Activated CD4-positive, alpha-beta memory T cell treated with anti-CD3 and anti-CD28 coated beads, Interleukin-2, amount 10 ng/mL, durations not matched to agents 7 days and 5 days (primary cell): ENCODE measurements at regions not wholly inside any gene's neighbourhood (a gene's known extent, or its start where the extent isn't known, plus 50 kb on each side); places are given as distances from the start of the nearest gene placed in this dataset.
A peak's percentile ranks its signal among the peaks of the same experiment; 100 is the strongest.

Experiments used
- CTCF ChIA-PET: fragments of 350-600 bp; sonication (Branson Sonifier 250); formaldehyde crosslinking; loops from one replicate; lab custom pipeline; 2021; ENCODE audit warnings: antibody characterized with exemption, inconsistent platforms; lab: Charles Lee
- POLR2A ChIA-PET: fragments of 350-600 bp; sonication (Branson Sonifier 250); formaldehyde crosslinking; loops from one replicate; lab custom pipeline; 2021; ENCODE audit warnings: antibody characterized with exemption; lab: Charles Lee
- DNase-seq: peaks from one replicate; pipeline ENCODE4 v3.0.0-alpha.2; 2020
- H3K27ac Mint-ChIP-seq: one replicate; pipeline ENCODE4 v1.8.0; 2021; ENCODE audit warnings: mild to moderate bottlenecking, mixed read lengths
- H3K27me3 Mint-ChIP-seq: one replicate; pipeline ENCODE4 v1.8.0; 2021; ENCODE audit warnings: mixed read lengths
- H3K36me3 Mint-ChIP-seq: one replicate; pipeline ENCODE4 v1.8.0; 2021; ENCODE audit warnings: low read depth, mixed read lengths
- H3K4me1 Mint-ChIP-seq: one replicate; pipeline ENCODE4 v1.8.0; 2021; ENCODE audit warnings: mixed read lengths
- H3K4me3 Mint-ChIP-seq: one replicate; pipeline ENCODE4 v1.8.0; 2021; ENCODE audit warnings: mild to moderate bottlenecking, mixed read lengths
- H3K9me3 Mint-ChIP-seq: one replicate; pipeline ENCODE4 v1.8.0; 2021; ENCODE audit warnings: mixed read lengths

DNA sequence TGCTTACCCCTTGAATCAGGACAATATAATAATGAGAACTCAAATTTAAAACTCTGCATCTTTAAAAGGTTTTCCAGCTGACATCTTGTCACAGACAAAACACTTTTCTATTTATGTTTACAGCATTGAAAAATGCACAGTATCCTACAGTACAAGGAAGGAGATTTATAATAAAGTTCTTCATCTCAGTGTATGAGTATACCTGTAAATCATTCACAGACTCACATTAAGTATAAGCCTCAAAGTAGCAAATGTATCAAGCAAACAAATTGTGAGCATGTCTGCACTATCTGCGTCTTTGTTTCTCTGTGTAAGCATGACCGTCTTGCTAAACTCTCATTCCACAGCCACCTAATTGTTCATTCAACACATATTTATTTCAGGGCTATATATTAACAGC lies 52.8 kb downstream of the PPP1R2C start:
- CTCF ChIA-PET = no interaction called here

GRCh38 chrX:42720209-42720608 lies 57.8 kb downstream of the PPP1R2C start:
- Mint-ChIP-seq H3K9me3 (no peaks in the 10 kb centered on the region), H3K4me3 (no peak overlapping the region), H3K27ac (no peak overlapping the region), H3K36me3 (no peaks in the 10 kb centered on the region), H3K4me1 (no peaks in the 10 kb centered on the region), H3K27me3 (no peaks in the 10 kb centered on the region)
- ChIA-PET POLR2A (no interaction called here), CTCF (no interaction called here)
- DNase-seq = no peak

More for the DNA sequence above, 52.8 kb downstream of the PPP1R2C start:
- no peak overlapping the region for H3K27ac Mint-ChIP-seq
- H3K36me3 Mint-ChIP-seq = no peaks in the 10 kb centered on the region
- no peaks in the 10 kb centered on the region for H3K9me3 Mint-ChIP-seq
- no peaks in the 10 kb centered on the region for H3K4me1 Mint-ChIP-seq
- no peak for DNase-seq
- no peak overlapping the region for H3K4me3 Mint-ChIP-seq
- H3K27me3 Mint-ChIP-seq = no peaks in the 10 kb centered on the region
- POLR2A ChIA-PET = no interaction called here

- CTCF ChIA-PET = no interaction called here
- no peak overlapping the region for H3K27ac Mint-ChIP-seq
- no peak overlapping the region for H3K4me3 Mint-ChIP-seq
- POLR2A ChIA-PET = no interaction called here
- no peaks in the 10 kb centered on the region for H3K27me3 Mint-ChIP-seq
- no peaks in the 10 kb centered on the region for H3K9me3 Mint-ChIP-seq
- no peak for DNase-seq
- no peaks in the 10 kb centered on the region for H3K4me1 Mint-ChIP-seq
- no peaks in the 10 kb centered on the region for H3K36me3 Mint-ChIP-seq
Observed at GRCh38 chrX:42715701-42716262, 62.2 kb downstream of the PPP1R2C start.

DNA sequence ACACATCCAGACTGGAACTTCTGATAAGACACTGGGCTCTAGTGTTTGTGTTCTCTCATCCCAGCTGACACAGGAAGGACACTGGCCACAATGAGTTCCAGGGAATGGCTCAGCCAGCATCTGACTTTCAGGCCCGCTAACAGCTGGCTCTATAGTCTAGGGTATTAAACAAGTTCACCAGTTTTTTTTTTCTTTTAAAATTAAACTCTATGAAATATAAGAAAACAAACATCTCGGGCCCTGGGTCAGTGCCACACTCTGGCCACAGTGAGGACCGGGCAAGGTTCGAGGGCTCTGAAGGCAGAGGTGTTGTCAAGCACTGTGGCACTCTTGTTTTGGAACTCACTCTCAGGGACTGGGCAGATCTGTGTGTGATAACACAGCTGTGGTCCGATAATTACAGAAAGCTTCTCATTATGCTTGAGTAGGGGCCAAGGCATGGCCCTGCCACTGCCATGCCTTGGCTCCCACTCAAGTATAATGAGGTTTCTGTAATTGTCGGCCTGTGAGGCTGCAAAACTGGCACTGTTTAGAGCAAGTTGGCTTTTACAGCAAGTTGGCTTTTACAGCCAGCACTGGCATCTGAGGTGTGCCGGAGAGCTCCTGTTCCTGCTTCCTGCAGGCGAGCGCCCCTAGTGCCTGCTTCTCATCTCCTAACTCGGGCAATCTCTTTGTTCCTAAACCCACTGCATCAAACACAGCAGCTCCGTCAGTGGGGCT lies 62.8 kb downstream of the PPP1R2C start:
- Mint-ChIP-seq H3K36me3 (no peaks in the 10 kb centered on the region), H3K4me3 (no peak overlapping the region), H3K9me3 (no peaks in the 10 kb centered on the region), H3K27me3 (no peaks in the 10 kb centered on the region), H3K4me1 (no peaks in the 10 kb centered on the region), H3K27ac (no peak overlapping the region)
- DNase-seq = peak; percentile 25
- CTCF ChIA-PET = no interaction called here
- POLR2A ChIA-PET = no interaction called here

DNA sequence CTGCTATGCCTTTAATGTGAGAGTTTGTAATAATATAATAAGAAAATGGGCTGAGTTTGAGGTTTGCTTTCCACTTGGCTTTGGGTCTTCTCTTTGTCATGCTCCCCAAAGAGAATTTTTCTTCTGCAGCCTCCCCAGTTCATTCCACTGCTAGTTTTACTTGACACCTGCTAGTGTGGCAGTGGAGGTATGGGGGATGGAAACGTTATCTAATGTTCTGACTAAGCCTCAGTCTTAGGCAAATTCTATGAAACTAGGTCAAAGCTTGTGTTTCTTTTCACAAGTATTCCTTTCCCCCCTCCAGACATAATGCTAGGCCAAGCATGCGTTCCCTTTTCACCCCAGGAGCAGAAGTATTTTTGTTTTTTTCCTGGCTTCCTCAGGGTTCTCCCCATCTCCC lies 67.5 kb downstream of the PPP1R2C start:
- H3K36me3 Mint-ChIP-seq = no peaks in the 10 kb centered on the region
- DNase-seq = no peak
- CTCF ChIA-PET = no interaction called here
- no peaks in the 10 kb centered on the region for H3K9me3 Mint-ChIP-seq
- H3K27ac Mint-ChIP-seq = no peak overlapping the region
- no peaks in the 10 kb centered on the region for H3K4me1 Mint-ChIP-seq
- H3K27me3 Mint-ChIP-seq = no peaks in the 10 kb centered on the region
- POLR2A ChIA-PET = no interaction called here
- H3K4me3 Mint-ChIP-seq = no peak overlapping the region

GRCh38 chrX:42708222-42708621 lies 69.7 kb downstream of the PPP1R2C start:
- peaks cover 2% of the 10 kb centered on the region for H3K4me1 Mint-ChIP-seq
- no peak overlapping the region for H3K27ac Mint-ChIP-seq
- no peak for DNase-seq
- no peaks in the 10 kb centered on the region for H3K27me3 Mint-ChIP-seq
- POLR2A ChIA-PET = no interaction called here
- H3K4me3 Mint-ChIP-seq = no peak overlapping the region
- CTCF ChIA-PET = interaction anchor here (0.7 kb wide), 1 partner anchor 528 kb away, joined by 3 read pairs; no protein-coding TSS in a partner anchor
- no peaks in the 10 kb centered on the region for H3K9me3 Mint-ChIP-seq
- no peaks in the 10 kb centered on the region for H3K36me3 Mint-ChIP-seq

DNA sequence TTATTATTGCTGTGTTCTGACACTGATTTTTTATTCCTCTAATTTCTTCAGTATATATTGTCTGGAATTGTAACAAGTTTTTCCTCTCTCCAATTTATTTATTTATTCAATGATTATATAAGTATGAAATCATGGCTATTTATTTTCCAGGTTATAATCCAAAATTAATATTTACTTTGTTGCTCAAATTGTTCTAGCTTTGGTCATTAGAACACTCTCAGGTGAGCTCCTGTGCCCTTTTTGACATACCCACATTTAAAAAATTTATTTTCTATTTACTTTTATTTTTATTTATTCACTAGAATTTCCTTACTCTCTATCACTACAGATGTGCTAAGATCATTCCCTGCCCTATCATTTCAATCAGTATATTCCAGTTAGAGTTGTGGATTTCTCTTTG lies 70.2 kb downstream of the PPP1R2C start:
- H3K4me3 Mint-ChIP-seq = no peak overlapping the region
- no peak for DNase-seq
- no peaks in the 10 kb centered on the region for H3K36me3 Mint-ChIP-seq
- no peaks in the 10 kb centered on the region for H3K9me3 Mint-ChIP-seq
- H3K27ac Mint-ChIP-seq = no peak overlapping the region
- ChIA-PET POLR2A (no interaction called here), CTCF (no interaction called here)
- H3K4me1 Mint-ChIP-seq = peaks cover 2% of the 10 kb centered on the region
- H3K27me3 Mint-ChIP-seq = no peaks in the 10 kb centered on the region

- CTCF ChIA-PET = no interaction called here
- Mint-ChIP-seq H3K36me3 (no peaks in the 10 kb centered on the region), H3K27me3 (no peaks in the 10 kb centered on the region), H3K4me3 (no peak overlapping the region), H3K4me1 (peaks cover 2% of the 10 kb centered on the region), H3K27ac (no peak overlapping the region), H3K9me3 (no peaks in the 10 kb centered on the region)
- POLR2A ChIA-PET = no interaction called here
- no peak for DNase-seq
Observed at GRCh38 chrX:42704454-42704853, 73.5 kb downstream of the PPP1R2C start.

GRCh38 chrX:42697544-42697943 lies 80.4 kb downstream of the PPP1R2C start:
- Mint-ChIP-seq H3K27ac (no peak overlapping the region), H3K27me3 (no peaks in the 10 kb centered on the region), H3K36me3 (no peaks in the 10 kb centered on the region), H3K4me3 (no peak overlapping the region), H3K4me1 (peaks cover 3% of the 10 kb centered on the region), H3K9me3 (no peaks in the 10 kb centered on the region)
- no peak for DNase-seq
- ChIA-PET CTCF (no interaction called here), POLR2A (no interaction called here)

- Mint-ChIP-seq H3K27ac (no peak overlapping the region), H3K9me3 (no peaks in the 10 kb centered on the region), H3K4me3 (no peak overlapping the region), H3K36me3 (no peaks in the 10 kb centered on the region), H3K27me3 (no peaks in the 10 kb centered on the region), H3K4me1 (peaks cover 3% of the 10 kb centered on the region)
- ChIA-PET CTCF (no interaction called here), POLR2A (no interaction called here)
- no peak for DNase-seq
Observed at GRCh38 chrX:42696536-42697124, 81.3 kb downstream of the PPP1R2C start.

DNA sequence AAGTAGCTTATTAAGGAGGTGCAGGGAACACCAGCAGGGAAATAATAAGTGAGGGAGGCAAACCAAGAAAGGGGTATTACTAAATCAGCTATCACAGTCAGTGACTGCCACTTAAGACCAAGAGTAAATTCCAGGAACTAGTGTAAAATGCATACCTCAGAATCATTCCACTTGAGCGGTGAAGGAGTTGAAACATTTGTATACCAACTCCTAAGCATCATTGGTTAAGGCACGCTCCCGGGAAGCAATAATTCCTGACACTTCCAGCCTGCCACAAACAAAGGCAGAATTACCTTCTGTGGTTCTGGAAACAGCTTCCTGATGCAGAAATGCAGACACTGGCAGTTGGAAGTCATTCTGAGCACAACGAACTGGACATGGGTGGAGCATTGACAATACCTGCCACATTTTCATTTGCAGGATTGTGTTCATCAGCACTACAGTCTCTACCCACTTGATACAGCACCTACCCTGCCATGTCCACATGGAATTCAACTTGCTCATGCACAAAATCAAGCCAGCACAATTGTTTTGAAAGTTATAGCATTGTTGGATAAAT lies 82.1 kb downstream of the PPP1R2C start:
- no peak overlapping the region for H3K27ac Mint-ChIP-seq
- H3K4me3 Mint-ChIP-seq = no peak overlapping the region
- peaks cover 3% of the 10 kb centered on the region for H3K4me1 Mint-ChIP-seq
- ChIA-PET CTCF (no interaction called here), POLR2A (no interaction called here)
- no peaks in the 10 kb centered on the region for H3K36me3 Mint-ChIP-seq
- H3K9me3 Mint-ChIP-seq = no peaks in the 10 kb centered on the region
- no peak for DNase-seq
- H3K27me3 Mint-ChIP-seq = no peaks in the 10 kb centered on the region

DNA sequence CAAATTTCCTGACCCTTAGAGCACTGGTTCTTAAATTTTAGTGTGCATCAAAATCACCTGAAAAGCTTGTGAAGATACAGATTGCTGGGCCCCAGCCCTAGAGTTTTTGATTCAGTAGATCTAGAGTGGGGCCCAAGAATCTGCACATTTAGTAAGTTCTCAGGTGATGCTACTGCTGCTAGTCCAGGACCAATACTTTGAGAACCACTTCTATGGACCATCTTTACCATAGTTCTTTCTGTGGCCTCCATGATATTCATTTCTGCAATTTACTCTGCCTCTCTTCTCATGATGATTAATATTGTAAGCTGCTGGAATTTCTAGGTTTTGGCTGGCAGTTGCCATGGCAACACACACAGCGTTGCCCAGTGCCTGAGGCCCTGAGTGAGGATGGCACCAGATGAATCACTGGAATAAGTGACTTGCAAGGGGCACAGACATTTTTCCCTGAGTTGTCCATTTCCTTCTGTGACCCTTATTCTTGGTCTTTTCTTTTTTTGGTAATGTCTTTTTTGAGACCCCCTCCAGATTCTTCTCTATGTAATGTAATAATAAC lies 83.6 kb downstream of the PPP1R2C start:
- H3K4me3 Mint-ChIP-seq = no peak overlapping the region
- POLR2A ChIA-PET = no interaction called here
- no peak for DNase-seq

DNA sequence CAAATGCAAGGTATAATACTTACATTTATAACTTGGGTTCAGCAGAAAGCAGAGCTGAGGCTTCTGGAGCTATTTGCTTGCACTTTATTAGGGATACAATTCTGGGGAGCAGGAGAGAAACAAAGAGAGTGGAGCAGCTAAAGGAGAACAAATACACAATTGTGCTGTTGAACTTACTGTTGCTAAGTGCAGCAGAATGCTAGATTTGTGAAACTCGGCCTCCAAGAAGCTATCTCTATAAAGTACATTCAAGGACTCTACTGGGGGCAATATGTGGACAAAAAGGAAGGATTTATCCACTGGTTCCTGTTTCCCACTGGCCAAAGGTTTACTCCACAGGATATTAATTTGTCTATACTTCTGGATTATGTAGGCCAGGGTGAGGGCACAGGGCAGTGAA lies 86.8 kb downstream of the PPP1R2C start:
- Mint-ChIP-seq H3K27me3 (no peaks in the 10 kb centered on the region), H3K4me3 (no peak overlapping the region), H3K36me3 (no peaks in the 10 kb centered on the region), H3K9me3 (no peaks in the 10 kb centered on the region), H3K4me1 (peaks cover 3% of the 10 kb centered on the region), H3K27ac (no peak overlapping the region)
- ChIA-PET CTCF (no interaction called here), POLR2A (no interaction called here)
- no peak for DNase-seq

More for the DNA sequence above, 83.6 kb downstream of the PPP1R2C start:
- no peaks in the 10 kb centered on the region for H3K9me3 Mint-ChIP-seq
- H3K4me1 Mint-ChIP-seq = peaks cover 3% of the 10 kb centered on the region
- H3K36me3 Mint-ChIP-seq = no peaks in the 10 kb centered on the region
- H3K27ac Mint-ChIP-seq = no peak overlapping the region
- no peaks in the 10 kb centered on the region for H3K27me3 Mint-ChIP-seq
- CTCF ChIA-PET = no interaction called here
